Hepatic stellate cell (primary cell): ENCODE measurements at regions not wholly inside any gene's neighbourhood (a gene's known extent, or its start where the extent isn't known, plus 50 kb on each side); places are given as distances from the start of the nearest gene placed in this dataset.
A peak's percentile ranks its signal among the peaks of the same experiment; 100 is the strongest.

Source experiments
- DNase-seq: peaks from one replicate; pipeline ENCODE4 v3.0.0; 2011; ENCODE audit warnings: low spot score

DNA sequence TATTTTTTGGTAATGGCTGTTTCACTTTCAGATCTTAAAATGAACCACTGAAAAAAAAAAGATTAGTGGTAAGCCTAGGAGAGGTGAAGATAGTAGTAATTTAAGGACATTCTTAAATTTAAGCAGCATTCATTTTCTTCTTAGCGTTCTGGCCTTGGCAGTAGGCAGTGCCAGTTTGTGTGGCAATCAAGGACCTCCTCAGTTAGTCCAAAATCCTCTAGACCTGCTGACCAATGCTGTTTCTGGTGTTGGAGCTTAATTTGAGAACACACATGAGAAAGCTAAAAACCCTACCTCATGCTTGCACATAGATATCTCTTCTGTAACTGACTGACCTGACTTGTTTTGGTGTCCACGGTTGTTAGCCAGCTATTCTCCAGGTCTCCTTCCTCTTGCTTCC is 219.8 kb upstream of the RGS6 start:
- no peak for DNase-seq

DNA sequence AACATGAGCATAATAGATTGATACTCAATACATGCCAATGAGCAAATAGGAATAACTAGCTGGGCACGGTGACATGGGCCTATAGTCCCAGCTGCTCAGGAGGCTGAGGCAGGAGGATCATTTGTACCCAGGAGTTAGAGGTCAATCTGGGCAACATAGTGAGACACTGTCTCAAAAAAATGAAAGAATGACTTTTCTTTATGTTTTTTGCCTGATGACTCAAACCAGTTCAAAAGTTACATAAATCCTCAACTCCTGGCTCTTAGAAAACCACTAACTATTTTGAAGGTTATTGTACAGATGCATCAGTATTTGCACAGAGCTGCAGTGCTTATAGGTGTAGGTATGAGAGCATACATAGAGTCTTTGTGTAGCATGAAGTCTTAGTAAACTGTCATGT is 219.2 kb upstream of the RGS6 start:
- DNase-seq: no peak

DNA sequence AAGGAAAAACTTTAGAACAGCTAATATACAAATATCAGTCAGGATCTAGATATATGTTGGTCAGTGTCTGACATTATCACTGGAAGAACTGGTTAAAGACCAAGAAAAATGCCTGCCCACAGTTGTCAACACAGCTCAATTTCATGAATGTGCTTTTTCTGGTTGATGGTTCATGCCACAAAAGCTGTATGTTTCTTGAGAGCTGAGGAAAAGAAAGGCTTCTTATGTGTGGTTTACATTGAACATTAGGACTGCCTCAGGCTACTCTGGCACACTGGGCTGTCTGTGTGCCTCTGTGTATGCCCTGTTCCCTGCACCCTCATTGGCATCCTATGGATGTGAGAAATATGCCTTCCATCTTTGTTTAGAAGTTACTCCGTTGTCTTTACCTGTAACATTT is 218.8 kb upstream of the RGS6 start:
- no peak for DNase-seq

DNA sequence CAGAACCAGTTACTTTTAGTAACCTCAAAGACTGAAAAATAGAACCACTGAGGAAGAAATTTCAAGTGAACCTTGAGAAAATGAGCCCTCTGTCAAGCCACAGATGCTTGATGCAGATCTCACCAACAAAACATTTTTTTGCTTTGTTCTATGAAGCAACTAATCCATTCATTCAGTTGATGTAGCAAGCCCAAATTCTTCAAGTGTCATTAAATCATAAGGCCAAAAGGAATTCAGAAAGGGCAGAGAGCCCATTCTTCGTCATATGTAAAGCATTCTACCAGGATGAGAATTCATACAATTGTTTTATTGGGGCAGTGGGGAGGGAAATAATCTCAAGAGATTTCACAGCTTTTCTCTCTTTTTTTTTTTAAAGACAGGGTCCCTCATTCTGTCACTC is 218.0 kb upstream of the RGS6 start:
- peak; percentile 35 for DNase-seq

DNA sequence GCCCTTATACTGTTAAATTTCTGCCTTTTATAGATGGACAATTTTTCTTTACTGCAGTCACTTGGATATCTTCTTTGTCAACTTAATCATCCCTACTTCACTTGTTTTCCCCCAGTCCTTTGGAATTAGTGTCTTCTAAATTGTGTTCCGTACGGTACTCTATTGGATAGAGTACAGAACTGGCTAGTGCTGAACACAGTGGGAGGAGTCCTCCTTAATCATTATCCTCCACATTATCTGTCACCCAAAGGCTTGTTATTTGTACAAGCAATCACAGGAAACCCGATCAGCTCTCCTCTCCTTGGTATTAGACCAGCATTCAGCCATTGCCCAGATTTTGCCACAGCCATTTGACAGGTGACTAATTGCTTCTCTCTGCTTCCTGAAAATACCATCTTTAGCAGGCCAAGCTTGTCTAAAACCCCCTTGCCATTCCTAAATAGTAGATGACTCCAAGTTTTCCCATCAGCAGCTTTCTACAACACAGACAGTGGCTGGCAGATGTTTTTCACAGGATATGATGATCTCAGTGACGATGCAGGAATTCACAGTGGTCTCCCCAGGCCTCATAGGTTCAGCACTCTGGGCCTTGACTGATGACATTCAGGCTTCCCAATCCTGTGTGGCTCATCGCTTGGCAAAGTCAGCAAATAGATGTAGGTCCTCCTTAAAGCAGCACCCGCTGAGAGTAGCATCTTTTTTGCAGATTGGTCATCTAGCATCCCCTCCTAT is 216.0 kb upstream of the RGS6 start:
- no peak for DNase-seq

DNA sequence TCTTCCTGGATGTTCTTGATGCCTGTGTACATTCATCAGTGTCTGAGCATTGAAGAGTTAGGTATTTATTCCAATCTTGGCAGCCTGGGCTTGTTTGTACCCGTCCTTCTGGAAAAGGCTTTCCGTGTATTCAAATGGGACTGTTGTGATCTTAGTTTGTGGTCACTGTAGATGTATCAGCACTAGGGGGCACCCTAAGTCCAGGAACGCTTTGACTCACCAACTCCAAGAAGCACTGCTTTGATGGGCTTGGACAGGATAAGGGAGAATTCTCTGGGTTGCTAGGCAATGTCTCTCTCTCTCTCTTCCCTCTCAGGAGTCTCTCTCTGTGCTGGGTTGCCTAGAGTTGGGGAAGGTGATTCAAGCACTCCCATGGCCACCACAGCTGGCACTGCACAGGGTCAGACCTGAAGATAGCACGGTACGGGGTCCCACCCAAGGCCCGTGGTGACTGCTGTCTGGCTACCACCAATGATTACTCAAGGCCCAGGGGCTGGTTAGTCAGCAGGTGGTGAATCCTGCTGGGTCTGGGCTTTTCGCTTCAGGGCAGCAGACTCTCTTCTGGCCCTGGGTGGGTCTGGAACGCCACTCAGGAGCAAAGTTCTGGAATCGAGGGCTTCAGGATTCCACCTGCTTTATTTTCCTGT is 211.1 kb upstream of the RGS6 start:
- DNase-seq: peak; percentile 59

DNA sequence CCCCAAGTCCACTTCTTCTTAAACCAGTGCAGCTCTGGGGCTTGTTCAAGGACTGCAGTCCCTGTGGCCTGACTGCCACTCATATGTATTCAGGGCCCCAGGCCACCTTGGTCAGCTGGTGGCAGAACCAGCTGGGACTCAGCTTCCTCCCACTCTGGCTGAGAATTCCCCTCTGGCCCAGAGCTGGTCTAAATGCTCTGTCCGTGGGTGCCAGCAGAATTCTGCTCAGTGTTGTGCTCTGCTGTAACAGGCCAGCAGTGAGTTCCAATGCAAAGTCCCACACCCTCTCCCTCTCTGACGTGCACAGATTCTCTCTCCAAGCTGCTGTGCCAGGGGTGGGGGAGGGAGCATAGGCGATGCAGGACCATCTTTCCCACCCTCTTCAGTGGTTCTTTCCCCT is 210.4 kb upstream of the RGS6 start:
- no peak for DNase-seq

DNA sequence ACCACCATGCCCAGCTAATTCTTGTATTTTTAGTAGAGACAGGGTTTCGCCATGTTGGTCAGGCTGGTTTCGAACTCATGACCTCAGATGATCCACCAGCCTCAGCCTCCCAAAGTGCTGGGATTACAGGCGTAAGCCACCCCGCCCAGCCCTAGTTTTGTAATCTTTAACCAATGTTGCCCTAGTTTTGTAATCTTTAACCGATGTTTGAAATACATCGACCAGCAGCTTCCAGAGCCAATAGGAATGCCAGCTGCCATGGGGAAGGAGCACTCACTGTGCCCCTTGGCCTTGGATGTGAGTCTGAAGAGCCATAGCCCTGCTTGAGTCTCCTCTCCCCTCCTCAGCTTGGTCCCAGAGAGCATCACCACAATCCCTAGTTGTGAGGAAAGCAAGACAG is 209.3 kb upstream of the RGS6 start:
- DNase-seq: no peak

DNA sequence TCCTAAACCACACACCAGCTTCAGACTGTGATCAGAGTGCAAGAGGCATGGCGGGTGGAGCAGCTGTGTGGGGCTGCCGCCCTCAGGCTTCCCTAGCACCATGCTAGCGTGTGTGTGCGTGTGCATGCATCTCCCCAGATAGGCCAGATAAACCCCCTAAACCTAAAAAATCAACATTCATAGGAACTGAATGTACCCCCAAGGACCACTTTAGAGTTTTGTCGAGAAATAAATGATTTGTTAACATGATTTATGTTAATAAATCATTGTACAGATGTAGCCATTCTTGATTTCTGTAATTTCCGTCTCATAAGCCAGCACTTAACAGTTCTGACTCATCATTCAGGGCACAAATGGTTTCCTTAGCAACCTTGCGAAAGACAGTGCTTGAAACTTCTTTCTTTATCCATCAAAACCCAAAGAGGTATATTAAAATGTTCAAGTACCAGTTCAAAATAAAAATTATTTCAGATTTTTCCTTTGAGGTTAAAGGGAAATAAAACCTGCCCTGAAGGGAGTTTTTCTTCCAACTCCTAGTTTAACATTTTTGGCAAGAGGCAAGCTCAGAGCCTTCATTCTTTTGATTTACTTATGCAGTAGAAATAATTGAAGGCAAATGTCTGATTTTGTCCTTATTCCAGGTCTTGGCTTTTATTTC is 206.2 kb upstream of the RGS6 start:
- DNase-seq: no peak

DNA sequence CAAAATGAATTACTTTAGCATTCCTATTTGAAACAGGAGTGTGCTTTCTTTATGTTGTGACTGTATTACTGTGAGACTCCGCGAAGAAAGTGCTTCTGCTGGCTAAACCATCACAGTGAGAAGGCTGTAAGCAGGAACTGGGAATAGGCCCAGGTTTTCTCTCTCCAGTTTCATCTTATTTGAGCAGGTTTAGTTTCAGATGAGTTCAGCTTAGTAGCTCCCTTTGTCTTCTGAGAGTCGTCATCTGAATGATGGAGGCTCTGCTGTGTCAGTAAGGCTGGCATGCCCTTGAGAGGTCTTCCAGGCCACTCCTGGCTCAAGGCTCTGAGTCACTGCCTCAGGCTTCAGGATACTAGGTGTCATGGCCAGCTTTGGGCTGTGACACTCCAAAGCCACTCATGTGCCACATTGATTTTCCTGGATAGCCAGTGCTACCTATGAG is 205.6 kb upstream of the RGS6 start:
- DNase-seq: no peak

DNA sequence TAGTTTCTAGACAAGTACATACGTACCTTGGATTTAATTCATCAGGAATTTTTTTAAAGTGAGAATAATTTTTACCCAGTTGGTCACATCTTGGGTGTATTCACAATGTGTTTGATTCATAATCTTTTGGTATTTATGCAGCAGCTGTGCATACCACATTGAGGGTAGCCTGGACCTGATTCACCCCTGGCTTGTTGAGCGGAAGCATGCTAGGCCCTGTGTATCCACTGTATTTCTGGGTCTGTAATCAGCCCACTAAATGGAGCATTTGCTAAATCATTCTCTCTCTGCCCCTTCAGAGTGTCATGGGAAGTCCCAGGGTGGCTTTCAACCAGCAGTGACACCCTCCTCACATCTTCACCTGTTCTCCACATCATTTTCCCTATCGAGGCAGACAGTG is 203.8 kb upstream of the RGS6 start:
- DNase-seq: no peak

DNA sequence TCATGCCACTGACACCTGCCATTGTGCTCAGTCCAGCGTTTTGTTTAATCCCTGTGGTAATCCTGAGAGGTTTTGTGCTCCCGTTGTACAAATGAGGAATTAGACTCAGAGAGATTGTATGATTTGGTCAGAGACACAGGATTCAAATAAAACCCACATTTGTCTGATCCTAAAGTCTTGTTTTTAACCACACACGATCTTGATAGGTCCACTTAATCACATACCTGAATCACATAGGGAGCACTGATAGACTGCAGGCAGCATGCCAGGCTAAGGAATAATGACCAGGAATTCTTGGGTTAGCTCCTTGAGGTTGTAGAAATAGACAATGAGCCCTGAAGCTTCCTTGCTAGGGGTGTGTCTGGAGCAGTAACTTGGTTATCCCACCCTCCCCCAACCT is 202.6 kb upstream of the RGS6 start:
- DNase-seq: no peak

DNA sequence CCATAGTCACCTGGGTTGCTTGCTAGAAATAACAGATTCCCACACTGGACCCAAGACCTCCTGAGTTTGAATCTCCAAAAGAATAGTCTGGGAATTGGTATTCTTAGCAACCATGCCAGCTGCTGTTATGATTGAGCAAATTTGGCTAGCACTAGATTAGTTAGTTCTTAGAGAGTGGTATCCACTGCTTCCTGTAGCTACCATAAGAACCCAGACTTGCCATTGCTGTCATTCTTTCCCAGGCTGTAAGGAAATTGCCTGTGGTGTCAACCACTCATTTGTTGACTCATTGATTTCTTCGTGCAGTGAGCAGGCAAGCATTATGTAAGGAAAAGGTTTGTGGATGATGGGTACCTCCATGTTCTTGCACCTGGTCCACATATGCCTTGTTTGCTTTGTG is 201.8 kb upstream of the RGS6 start:
- no peak for DNase-seq

DNA sequence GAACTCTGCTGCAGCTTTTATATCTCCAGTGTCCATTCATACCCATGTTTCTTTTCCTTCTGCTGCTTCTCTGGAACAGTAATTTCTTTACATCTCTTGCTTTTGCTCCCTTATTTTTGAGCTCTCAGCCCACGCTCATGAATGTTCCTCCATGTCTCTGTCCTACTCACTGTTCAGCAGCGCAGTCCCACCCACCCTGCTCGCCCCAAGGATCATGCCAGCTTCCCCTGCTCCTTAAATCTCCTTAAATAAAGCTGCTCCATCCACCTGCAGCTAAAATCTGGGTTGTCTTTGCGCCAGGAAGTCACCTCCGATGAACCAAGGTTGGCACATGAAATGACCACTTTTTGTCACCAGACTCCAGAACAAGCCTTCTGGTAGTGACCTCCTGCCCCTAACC is 201.1 kb upstream of the RGS6 start:
- no peak for DNase-seq

DNA sequence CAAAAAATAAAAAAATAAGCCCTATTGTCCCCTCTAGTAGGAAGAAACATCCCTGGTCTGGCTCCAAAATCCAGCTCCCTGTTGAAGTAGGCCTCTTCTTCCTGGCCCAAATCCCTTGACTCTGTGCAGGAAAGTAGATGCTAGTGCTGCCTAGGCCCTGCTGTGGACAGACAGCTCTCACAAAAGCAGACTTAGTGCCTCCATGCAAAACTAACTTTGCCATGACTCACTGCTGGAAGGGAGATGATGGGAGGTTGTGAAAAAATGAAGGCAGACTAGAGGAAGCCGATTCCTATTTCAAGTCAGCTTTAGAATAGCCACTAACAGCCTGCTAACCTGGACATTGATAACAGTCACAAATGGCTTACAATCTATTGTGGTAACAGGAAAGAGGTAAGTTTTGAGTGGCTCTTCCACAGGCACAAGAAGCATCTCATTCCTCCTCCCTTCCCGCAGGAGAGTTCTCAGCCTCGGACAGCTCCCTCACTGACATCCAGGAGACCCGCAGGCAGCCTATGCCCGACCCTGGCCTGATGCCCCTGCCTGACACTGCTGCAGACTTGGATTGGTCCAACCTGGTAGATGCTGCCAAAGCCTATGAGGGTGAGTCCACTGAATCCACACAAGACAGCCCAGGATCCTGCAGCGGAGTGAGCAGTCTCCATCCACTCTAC is 198.9 kb upstream of the RGS6 start:
- DNase-seq: peak; percentile 63

DNA sequence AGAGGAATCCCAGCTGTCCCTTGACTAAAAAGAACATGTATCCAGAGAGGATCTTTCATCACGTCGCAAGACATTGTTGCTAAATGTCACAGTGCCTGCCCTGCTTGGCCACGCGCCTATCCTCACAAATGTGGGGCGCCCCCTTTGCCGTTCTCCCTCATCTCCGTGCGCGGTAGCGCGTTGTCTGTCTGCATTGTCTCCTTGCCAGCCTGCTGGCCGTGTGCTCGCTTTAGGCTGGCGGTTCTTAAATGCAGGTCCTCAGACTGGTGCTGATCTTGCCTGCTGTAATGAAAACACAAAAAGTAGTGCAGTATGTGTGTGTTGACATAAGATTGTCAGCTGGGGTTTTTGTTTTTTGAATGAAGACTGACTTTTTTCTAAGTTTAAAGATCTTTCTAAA is 198.2 kb upstream of the RGS6 start:
- no peak for DNase-seq

DNA sequence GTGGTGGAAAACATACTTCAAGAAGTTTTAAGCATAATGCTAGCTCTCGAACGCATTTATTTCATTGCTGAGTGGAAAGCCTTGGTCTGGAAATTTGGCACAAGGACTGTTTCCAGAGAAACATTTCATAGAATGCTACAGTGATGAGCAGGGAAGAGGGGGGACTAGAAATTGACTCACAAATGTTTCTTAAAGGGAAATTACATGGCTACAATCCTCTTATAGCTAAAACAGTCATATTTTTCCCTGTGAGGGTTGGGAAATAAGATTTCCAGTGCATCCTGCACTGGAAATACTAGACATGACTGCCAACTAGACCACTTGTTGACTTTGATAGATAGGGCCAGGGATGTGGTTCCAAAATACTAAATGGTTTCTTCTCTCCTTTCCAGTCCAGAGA is 197.3 kb upstream of the RGS6 start:
- DNase-seq: no peak

DNA sequence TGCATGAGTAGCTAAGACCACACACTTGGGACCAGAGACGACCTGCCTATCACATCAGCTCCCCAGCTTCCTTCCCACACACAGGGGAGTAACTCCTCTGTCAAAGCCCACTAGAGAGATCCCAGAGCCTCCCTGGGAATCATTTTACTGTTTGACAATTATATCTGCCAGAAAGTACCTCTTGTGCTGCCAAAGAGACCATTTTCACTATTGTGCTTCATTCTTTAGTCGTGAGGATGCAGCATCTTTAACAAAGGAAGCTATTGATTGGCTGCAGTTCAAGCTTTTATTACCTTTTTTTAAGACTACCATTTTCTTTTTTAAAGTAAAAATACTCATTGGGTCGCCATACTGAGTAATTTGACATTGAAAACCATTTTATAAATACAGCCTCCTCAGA is 194.5 kb upstream of the RGS6 start:
- no peak for DNase-seq

DNA sequence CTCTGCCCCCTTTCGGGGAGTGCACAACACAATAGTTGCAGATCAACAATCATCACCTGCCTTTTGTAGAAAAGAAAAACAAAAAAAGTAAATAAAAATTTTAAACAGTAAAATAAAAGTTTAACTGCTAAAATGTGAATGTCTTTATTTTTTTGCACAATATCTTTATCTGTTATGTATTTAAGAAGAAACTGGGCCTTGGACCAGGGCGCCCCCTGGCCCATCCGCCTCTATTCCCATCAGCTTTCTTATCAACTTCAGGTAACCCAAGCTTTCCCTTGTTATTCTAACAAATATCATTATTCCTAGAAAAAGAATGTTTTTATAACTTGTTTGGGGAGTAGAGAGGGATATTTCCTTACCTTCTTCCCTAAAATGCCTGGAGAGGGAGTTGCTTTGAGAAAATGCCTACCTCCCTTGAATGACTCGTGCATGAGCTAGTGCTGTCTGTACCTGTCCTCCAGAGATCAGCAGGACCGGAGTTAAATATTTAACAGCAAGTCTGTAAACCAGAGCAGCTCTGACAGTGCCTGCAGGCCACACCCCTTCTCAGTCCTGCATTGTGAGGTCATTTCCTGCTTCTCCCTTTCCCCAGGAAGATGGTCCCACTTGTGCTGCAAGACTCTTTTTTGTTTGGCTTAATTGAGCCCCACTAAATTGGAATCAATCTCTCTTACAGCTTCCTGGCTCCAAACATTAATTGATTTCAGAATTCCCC is 192.8 kb upstream of the RGS6 start:
- DNase-seq: no peak

DNA sequence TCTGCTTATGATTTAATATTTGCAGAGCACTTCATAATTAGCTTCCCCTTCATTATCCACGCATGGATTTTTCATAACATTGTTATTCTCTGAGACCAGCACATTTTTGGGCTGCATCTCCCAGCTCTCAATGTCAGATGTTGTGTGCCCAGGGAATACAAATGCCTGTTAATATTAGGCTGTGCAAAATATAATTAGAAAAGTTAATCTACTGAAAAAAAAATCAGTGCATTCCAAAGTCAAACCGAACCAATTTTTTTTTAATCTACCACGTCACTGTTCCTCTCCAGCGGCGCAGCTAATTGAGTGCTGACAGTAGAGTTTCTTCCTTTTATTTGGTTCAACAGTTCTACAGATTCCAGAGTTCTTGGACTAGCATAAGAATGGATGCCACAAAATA is 191.0 kb upstream of the RGS6 start:
- no peak for DNase-seq

DNA sequence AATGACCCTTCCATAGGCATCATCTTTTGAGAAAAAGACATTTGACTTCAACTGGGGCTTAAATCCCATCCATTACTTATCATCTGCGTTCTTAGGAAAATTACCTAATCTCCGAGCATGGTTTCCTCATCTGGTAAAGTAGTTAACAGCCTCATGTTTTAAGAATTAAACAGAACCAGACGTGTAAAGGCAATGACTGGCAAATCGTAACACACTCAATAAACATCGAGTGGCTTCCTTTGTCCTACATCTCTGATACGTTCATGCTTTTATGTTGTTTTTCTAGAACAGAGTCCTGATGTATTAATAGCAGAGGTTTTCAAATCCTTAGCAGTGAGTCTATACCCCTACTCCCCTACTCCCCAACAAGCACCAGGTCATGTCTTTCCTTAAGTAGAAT is 189.7 kb upstream of the RGS6 start:
- DNase-seq: no peak

DNA sequence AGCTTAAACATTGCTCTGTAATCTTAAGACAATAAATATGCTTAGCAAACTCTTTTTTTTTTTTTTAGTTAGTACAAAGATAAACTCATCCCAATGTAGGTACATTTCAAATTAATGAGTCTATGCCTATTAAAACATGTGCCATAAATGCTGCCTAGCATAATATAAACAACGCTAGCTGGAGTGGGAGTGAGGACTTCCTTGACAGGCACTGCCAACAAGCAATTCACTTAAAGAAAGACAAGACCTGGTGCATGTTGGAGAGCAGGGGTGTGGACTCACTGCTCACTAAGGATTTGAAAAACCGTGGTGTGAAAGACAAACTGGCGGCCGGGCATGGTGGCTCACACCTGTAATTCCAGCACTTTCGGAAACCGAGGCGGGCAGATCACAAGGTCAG is 187.2 kb upstream of the RGS6 start:
- no peak for DNase-seq
